ENCODE measurements at regions not wholly inside any gene's neighbourhood (a gene's known extent, or its start where the extent isn't known, plus 50 kb on each side); places are given as distances from the start of the nearest gene placed in this dataset.

DNA sequence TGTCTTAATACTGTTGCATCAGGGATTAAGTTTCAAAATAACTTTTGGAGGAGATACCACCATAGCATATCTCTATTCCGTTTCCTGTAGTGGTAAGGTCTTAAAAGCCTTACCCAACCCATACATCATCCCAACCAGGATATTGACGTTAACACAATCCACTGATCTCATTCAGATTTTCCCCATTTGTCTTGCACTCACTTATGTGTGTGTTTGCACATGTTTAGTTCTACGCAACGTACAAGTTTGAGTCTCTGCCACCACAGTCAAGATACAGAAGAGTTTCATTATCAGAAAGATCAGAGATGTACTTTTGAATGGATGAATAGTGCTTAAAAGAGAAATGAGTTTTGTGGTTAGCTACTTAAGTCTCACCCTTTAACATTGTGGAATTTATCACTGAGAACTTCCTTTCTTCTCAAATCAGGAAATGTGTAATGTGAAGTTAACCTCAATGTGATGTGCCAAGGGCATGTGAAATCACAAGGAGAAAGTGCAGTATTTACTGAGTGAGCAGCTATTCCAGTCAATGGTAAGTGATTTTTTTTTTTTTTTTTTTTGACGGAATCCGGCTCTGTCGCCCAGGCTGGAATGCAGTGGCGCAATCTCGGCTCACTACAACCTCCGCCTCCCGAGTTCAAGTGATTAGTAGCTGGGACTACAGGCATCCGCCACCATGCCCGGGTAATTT lies 69.2 kb upstream of the EPHA4 start:
- peaks cover 3% of the 10 kb centered on the region; the same call in 1 of the 2 replicates for H3K9me3 ChIP-seq
- H3K36me3 Mint-ChIP-seq (ENCODE audit: insufficient read depth, unreplicated experiment), result no peaks in the 10 kb centered on the region
- H3K36me3 ChIP-seq (ENCODE audit: control insufficient read depth, insufficient read depth, low read length), result no peaks in the 10 kb centered on the region
- peaks cover 26% of the 10 kb centered on the region for H3K9me3 Mint-ChIP-seq (ENCODE audit: unreplicated experiment)
- no peak overlapping the region for H3K27ac Mint-ChIP-seq (ENCODE audit: unreplicated experiment)
- no peaks in the 10 kb centered on the region for H3K27me3 Mint-ChIP-seq (ENCODE audit: insufficient read depth, unreplicated experiment)
- H3K4me1 Mint-ChIP-seq (ENCODE audit: low read depth, unreplicated experiment), result no peaks in the 10 kb centered on the region
- POLR2A ChIA-PET, result no interaction called here
- H3K4me3 ChIP-seq (ENCODE audit: low read depth, low read length), result no peak overlapping the region
- intact Hi-C loops (cut with micrococcal nuclease; ENCODE audit: unreplicated experiment), result no loop called here
- H3K4me3 Mint-ChIP-seq (ENCODE audit: unreplicated experiment), result no peak overlapping the region
- no peak for TF ChIP-seq CTCF (IDR thresholded peaks at IDR 0.05; ENCODE audit: insufficient read depth in 1 of 2, low read depth in 1 of 2, low read length in 1 of 2, severe bottlenecking in 1 of 2, unreplicated experiment in 1 of 2)
- H3K4me1 ChIP-seq, result no peaks in the 10 kb centered on the region
- H3K27me3 ChIP-seq (replicated peaks; ENCODE audit: control insufficient read depth, insufficient read depth, low read length), result no peaks in the 10 kb centered on the region
- DNase-seq, result no peak
- BruUV-seq (replicated peaks), result no TSS peak
- CTCF ChIA-PET, result no interaction called here

- ChIA-PET POLR2A (no interaction called here), CTCF (no interaction called here)
- no peak overlapping the region for H3K4me3 Mint-ChIP-seq (ENCODE audit: unreplicated experiment)
- no peaks in the 10 kb centered on the region for H3K27me3 Mint-ChIP-seq (ENCODE audit: insufficient read depth, unreplicated experiment)
- TF ChIP-seq CTCF (IDR thresholded peaks at IDR 0.05; ENCODE audit: insufficient read depth in 1 of 2, low read depth in 1 of 2, low read length in 1 of 2, severe bottlenecking in 1 of 2, unreplicated experiment in 1 of 2), result no peak
- no peaks in the 10 kb centered on the region for H3K36me3 ChIP-seq (ENCODE audit: control insufficient read depth, insufficient read depth, low read length)
- DNase-seq, result no peak
- H3K4me1 ChIP-seq, result no peaks in the 10 kb centered on the region
- H3K9me3 ChIP-seq, result no peaks in the 10 kb centered on the region
- no peaks in the 10 kb centered on the region for H3K36me3 Mint-ChIP-seq (ENCODE audit: insufficient read depth, unreplicated experiment)
- no peaks in the 10 kb centered on the region for H3K4me1 Mint-ChIP-seq (ENCODE audit: low read depth, unreplicated experiment)
- intact Hi-C loops (cut with micrococcal nuclease; ENCODE audit: unreplicated experiment), result no loop called here
- H3K27ac Mint-ChIP-seq (ENCODE audit: unreplicated experiment), result no peak overlapping the region
- BruUV-seq (replicated peaks), result no TSS peak
- H3K27me3 ChIP-seq (replicated peaks; ENCODE audit: control insufficient read depth, insufficient read depth, low read length), result no peaks in the 10 kb centered on the region
- H3K4me3 ChIP-seq (ENCODE audit: low read depth, low read length), result no peak overlapping the region
- H3K9me3 Mint-ChIP-seq (ENCODE audit: unreplicated experiment), result peaks cover 26% of the 10 kb centered on the region
Measured at GRCh38 chr2:221640686-221641085, 68.6 kb upstream of the EPHA4 start.

DNA sequence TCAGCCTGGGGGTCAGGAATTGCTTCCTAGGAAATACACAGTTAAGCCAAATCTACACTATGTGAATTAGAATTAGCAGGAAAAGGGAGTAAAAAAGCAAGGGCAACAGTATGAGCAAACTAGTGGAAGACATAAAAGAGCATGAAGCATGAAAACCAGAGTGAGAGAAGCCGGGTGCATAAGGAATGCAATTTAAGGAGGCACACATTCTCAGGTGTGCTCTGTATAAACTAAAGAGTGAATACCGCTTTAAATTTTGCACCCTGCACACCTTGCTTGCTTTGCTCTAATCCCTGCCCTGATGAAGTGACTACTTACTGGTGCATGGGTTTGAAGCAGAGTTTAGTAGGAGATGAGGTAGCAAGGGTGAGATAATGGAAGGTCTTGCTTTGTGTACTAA lies 65.7 kb upstream of the EPHA4 start:
- DNase-seq, result no peak
- TF ChIP-seq CTCF (IDR thresholded peaks at IDR 0.05; ENCODE audit: insufficient read depth in 1 of 2, low read depth in 1 of 2, low read length in 1 of 2, severe bottlenecking in 1 of 2, unreplicated experiment in 1 of 2), result no peak
- Mint-ChIP-seq H3K4me3 (ENCODE audit: unreplicated experiment) (no peak overlapping the region), H3K27me3 (ENCODE audit: insufficient read depth, unreplicated experiment) (no peaks in the 10 kb centered on the region), H3K4me1 (ENCODE audit: low read depth, unreplicated experiment) (no peaks in the 10 kb centered on the region), H3K9me3 (ENCODE audit: unreplicated experiment) (peaks cover 17% of the 10 kb centered on the region), H3K27ac (ENCODE audit: unreplicated experiment) (no peak overlapping the region), H3K36me3 (ENCODE audit: insufficient read depth, unreplicated experiment) (no peaks in the 10 kb centered on the region)
- intact Hi-C loops (cut with micrococcal nuclease; ENCODE audit: unreplicated experiment), result loop anchor here (5.0 kb wide), 1 partner anchor 329 kb away; no protein-coding TSS in a partner anchor
- H3K9me3 ChIP-seq, result no peaks in the 10 kb centered on the region
- POLR2A ChIA-PET, result no interaction called here
- no peaks in the 10 kb centered on the region for H3K27me3 ChIP-seq (replicated peaks; ENCODE audit: control insufficient read depth, insufficient read depth, low read length)
- H3K4me3 ChIP-seq (ENCODE audit: low read depth, low read length), result no peak overlapping the region
- no peaks in the 10 kb centered on the region for H3K36me3 ChIP-seq (ENCODE audit: control insufficient read depth, insufficient read depth, low read length)
- H3K4me1 ChIP-seq, result no peaks in the 10 kb centered on the region
- BruUV-seq (replicated peaks), result no TSS peak
- CTCF ChIA-PET, result no interaction called here
